ENCODE measurements at regions not wholly inside any gene's neighbourhood (a gene's known extent, or its start where the extent isn't known, plus 50 kb on each side); places are given as distances from the start of the nearest gene placed in this dataset.
"Not testable (repeated sequence)": the region's sequence is repeated elsewhere in the genome, so short reads cannot be mapped to it uniquely, and the experiment has no call there.

DNA sequence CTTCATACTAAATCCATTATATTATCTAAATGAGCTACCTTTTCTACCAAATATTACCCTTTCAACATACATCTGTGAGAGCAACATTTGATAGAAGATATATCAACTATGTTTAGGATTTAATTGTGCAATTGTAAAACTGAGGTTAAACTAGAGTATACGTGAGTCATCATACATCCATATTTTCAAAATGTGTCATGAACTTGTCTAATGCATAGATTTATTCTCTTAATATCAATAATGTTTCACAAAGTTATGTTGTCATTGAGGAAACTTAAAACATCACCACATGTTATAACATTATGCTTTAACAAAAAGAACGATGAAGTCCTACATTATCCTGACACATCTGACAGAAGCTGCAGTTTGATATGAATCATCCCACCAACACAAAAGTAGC lies 645.5 kb upstream of the NOVA1 start:
- no peak for DNase-seq (ENCODE audit: low read depth)

DNA sequence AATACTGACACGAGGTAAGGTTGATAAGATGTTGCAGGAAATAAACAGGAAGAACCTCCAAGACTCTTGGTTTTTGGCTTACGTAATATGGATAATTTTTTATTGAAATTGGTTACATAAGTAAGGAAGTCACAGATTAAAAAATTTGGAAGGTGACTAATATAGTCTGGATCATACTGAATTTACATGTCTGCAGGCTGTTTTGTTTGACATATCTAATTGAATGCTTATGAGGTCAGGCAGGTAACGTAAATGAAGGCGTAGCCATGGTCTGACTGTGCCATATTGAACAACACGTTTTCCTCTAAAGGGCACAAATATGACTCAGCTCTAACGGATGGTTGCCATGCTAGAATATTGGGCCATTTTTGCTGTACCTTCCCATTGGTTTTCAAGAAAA lies 648.1 kb upstream of the NOVA1 start:
- DNase-seq (ENCODE audit: low read depth), result no peak

DNA sequence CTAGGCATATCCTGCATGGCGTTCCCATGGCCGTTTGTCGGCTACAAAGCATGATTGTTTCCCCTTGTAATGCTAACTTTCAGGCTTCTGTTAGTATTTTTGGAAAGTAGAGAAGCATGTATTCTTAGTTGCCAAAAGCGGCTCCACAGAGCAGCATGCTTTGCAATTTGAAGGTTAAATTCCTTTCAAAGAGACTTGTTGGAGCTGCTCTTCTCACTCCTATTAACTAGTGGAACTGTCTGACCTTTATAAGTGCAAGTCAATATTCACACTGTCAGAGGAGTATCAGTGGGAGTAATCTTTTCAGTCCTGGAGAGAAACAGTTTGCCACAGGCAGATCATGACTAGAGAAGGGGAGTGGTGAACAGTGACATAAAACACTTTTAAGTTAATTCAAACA lies 656.1 kb upstream of the NOVA1 start:
- DNase-seq (ENCODE audit: low read depth), result no peak

DNA sequence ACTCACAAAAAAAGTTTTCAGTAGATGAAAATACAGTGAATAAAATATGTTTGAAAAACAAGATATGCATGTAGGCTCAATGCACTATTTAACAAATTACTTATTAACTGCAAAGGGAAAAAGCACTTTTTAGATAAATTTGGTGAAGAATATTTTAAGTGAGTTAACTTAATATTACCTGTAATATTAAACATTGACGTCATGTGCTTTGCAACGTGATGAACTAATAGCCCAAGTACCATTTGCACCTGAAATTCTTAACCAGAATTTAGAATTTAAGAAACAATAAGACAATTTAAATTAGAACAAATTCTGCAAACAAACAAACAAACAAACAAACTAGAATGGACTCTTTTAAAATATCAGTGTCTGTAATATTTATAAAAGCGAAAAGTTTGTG lies 659.0 kb upstream of the NOVA1 start:
- DNase-seq (ENCODE audit: low read depth), result no peak

DNA sequence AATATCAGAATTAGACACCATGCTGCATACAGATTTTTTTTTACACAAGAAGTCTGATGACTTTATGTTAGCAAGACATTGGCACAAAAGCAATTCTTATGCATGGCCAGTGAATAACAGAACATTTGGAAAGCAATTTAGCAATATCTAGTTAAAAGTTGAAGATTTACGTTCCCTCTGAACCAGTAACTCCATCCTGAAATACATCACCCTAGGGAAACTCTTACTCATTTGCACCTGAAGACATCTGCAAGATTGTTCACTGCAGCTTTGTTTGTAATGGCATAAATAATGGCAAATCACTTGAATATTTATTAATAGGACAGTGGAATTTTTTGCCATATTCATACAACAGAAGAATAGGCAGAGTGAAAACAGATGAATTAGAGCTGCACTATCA lies 670.0 kb upstream of the NOVA1 start:
- DNase-seq (ENCODE audit: low read depth), result no peak

DNA sequence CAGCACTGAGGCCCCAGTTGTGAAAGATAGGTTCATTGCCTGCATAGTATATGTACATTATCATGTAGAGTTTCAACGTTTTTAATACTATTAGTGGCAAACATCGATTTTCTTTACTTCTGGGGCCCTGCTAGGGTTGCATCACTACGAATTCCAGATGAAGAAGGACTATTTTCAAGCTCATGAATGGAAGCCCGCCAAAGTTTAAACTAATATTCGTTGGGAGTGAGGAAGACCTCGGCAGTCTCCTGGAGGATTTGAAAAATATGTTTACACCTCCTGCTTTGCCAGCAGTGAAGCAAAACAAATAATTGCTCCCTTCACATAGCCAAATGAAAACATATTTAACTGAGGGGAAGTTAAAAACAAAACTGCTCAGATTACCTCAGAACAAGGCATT lies 672.9 kb upstream of the NOVA1 start:
- no peak for DNase-seq (ENCODE audit: low read depth)

DNA sequence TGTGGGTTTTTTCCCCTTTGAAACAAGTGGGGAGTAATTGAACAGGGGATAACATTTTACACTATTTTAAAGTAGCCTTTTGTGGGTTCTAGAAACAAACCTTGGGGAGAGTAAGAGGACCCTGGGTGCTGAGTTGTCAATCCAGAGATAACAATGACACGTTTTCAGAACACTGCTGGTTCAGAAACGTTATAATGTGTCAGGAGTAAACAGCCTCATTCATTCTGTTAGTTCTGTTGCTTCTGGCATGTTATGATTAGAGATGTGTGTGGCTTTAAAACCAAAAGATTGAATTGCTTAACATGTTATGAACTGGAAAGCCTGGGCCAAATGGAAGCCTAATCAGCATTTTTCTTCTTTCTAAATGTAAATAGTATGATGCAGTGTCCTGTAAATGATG lies 680.5 kb upstream of the NOVA1 start:
- DNase-seq (ENCODE audit: low read depth), result no peak

DNA sequence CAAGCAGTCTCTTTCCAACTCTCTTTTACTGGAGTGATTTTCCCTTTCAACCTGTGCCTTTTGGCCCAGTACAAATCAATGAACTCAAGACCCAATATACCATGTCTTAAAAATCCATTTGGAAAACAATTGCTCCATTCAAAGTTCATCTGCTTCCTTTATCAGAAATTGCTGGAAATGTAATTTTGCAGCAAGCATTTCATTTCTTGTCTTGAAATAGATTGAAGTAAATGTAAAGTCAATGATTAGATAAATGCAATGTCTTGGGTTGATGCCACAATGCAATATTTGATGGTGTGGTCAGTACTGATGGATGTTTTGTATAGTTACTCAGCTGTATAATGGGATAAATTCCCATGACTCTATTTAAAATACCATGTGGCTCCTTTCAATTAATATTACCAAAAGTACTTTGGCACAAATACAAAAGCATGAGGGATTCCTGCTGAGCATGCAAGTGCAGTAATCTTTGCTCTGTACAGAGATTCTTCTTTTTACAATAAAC lies 707.7 kb upstream of the NOVA1 start:
- DNase-seq (ENCODE audit: low read depth), result no peak

DNA sequence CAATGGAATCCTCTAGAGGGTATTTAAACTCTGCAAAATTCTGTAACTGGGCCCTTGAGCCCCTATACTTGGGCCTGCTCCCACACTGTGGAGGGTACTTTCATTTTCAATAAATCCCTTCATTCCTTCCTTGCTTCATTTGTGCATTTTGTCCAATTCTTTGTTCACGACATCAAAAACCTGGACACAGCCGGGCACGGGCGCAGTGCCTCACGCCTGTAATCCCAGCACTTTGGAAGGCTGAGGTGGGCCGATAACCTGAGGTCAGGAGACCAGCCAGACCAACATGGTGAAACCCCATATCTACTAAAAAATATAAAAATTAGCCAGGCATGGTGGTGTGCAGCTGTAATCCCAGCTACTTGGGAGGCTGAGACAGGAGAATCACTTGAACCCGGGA lies 714.9 kb upstream of the NOVA1 start:
- DNase-seq (ENCODE audit: low read depth), result not testable (repeated sequence)

DNA sequence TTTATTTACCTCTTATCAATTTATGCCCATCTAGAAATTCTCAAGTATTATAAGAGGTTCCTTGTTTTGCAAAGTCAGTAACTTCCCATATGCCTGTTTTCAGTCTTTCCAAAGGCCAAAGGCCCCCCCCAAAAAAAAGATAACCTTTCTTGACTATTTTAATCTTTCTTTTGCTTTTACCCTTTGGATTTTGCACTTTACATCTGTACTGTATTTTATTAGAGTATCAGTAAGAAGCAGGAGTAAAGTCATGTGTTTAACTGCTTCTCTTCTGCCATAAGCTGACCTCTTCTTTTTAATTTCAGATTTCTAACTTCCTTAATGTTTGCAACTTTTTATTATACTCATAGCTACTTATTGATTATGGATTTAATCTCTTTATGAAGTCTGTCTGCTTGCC lies 716.4 kb upstream of the NOVA1 start:
- DNase-seq (ENCODE audit: low read depth), result no peak

DNA sequence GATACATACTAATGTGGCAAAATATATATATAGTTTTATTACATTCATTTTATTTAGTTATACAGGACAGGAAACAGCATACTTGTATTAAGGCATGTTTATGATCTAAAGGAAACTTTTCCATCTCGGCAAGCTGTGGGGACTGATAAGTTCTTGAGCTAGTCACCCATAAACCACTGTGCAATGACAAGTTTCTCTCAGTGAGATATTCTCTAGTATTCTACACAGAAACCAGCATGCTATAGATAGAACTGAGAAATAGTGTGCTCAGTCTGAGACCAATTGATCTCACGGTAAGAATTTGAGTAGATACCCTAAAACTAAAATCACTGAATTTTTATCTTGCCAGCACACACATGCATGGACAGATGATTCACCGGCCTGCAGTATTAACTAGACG lies 717.6 kb upstream of the NOVA1 start:
- DNase-seq (ENCODE audit: low read depth), result no peak

DNA sequence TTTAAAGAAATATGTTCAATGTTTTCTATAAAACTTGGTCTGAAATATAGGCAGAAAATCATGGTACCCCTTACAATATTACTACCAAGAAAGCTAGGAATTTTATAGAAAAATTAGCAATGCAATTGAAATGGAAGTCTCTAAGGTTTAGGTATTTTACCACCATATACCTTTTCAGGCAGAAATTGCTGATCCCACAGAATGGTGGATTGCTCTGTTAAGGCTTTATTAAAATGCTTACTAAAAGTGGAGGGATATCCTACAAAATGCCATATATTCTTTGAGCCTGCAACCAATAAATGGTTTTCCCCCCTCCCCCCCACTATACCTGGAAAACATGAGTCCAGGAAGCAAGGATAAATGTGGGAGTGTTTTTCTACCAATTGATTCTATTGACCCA lies 718.1 kb upstream of the NOVA1 start:
- DNase-seq (ENCODE audit: low read depth), result no peak

DNA sequence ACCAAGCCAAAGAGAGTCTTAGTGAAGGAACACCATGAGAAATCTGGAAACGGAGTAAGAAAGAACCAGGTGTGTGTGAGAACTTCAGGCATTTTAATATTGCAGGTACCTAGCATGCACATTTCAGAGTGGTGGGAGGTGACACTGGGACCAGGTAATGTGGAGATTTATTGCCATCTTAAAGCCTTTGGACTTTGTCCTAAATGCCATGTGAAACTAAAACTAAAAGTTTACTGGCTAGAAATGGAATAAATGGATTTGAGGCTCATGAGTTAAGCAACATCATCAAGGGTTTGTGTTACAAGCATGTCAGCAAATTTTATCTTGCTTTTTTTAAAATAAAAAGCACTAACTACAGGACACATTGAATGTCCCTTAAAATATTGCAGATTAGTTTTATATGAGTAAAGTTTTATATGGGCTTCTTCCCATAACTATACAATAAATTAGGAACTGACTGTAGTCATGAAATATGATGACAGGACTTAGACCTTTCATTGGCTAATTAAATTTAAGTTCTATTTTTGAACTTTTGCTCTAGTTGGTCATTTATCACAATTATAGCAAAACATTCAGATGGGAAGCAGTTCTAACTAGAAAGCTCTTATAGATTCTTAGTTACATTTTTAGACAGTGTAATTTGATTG lies 721.1 kb upstream of the NOVA1 start:
- DNase-seq (ENCODE audit: low read depth), result no peak

DNA sequence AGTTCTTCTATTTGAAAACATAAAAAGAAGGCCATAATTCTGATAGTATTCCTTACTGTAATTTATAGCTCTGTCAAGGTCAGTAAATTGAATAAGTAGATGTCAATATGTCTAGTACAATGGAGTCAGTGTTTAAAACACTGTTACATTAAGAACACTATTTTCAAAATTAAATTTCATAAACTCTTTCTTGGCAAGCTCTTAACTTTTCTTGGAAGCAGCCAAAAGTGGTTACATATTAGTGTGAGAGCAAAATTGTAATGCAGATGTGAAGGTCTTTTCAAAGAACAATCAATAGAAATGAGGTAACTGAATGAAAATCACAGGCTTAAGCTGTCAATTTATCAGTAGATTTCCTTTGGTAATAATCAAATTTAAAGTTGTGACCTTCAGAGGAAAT lies 722.4 kb upstream of the NOVA1 start:
- DNase-seq (ENCODE audit: low read depth), result no peak

DNA sequence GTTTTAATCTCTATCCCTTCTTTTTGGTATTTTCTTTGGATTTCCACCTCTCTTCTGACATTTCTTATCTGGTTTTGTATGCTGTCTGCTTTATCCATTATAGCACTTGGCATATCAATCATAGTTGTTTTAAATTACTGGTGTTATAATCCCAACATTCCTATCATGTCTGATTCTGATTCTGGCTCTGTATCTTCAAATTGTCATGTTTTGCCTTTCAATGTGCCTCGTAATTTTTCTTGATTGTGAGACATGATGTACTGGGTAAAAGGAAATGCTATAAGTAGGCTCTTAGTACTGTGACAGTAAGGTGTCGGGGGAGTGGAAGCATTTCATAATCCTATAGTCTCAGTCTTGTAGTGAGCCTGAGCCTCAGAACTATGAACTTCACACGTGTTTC lies 729.3 kb upstream of the NOVA1 start:
- DNase-seq (ENCODE audit: low read depth), result no peak

DNA sequence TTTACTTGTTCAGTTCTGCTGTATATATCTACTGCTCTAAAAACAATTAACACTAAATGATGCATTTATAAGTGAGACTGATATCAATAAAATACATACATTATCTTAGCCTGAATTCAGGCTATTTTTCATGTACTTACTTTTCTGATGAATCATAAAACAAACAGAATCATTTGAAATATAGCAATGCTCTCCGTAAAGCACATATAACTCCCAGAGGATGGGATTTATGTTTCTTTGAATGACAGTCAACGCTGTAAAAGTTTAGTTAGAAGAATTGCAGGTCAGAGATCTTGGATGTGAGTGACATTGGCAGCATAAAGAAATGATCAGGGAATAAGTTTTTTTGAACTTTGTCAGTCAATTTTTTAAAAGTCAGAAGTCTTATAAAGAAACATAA lies 740.2 kb upstream of the NOVA1 start:
- DNase-seq (ENCODE audit: low read depth), result no peak

DNA sequence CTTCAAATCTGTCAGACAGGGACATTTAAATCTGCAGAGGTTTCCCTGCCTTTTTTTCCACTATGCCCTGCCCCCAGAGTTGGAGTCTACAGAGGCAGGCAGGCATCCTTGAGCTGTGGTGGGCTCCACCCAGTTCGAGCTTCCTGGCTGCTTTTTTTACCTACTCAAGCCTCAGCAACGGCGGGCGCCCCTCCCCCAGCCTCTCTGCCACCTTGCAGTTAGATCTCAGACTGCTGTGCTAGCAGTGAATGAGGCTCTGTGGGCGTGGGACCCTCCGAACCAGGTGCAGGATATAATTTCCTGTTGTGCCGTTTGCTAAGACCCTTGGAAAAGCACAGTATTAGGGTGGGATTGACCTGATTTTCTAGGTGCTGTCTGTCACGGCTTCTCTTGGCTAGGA lies 765.2 kb upstream of the NOVA1 start:
- DNase-seq (ENCODE audit: low read depth), result not testable (repeated sequence)

DNA sequence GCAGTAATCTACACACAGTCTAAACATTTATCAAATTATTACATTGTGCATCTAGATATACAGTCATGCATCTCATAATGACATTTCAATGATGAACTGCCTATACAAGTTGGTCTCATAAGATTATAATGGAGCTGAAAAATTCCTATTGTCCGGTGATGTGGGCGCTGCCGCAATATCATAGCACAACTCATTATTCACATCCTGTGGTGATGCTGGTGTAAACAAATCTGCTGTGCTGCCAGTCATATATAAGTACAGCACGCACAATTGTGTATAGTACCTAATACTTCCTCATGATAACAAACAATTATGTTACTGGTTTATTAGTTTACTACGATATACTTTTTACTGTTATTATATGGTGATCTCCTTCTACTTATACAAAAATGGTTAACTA lies 768.8 kb upstream of the NOVA1 start:
- no peak for DNase-seq (ENCODE audit: low read depth)

DNA sequence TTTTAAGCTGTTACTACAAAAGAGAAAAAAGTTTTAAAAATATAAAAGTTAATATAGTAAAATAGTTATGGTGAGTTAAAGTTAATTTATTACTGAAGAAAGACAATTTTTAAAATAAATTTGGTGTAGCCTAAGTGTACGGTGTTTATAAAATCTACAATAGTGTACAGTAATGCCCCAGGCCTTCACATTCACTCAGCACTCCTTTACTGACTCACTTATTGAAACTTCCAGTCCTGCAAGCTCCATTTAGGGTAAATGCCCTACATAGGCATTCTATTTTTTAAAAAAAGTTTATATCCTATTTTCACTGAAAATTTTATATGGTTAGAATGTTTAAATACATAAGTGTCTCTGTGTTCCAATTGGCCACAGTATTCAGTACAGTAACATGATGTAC lies 769.5 kb upstream of the NOVA1 start:
- DNase-seq (ENCODE audit: low read depth), result no peak

DNA sequence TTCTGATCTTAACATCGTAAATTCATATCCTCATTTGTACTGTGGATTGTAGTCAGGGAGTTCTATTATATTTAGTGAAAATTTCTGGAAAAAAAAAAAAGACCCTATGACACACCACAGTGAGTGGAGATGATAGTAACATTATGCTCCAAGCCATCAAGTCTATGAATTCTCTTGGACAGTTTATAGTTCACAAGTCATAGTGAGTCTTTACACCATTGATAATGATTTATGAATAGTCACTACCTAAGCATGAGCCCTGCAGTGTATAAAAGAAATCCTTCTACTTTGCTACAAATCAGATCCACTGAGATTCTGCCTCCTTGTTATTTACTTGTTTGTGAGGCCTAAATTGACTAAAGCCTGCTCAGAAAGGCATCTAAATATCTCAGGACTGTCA lies 772.2 kb upstream of the NOVA1 start:
- DNase-seq (ENCODE audit: low read depth), result no peak

DNA sequence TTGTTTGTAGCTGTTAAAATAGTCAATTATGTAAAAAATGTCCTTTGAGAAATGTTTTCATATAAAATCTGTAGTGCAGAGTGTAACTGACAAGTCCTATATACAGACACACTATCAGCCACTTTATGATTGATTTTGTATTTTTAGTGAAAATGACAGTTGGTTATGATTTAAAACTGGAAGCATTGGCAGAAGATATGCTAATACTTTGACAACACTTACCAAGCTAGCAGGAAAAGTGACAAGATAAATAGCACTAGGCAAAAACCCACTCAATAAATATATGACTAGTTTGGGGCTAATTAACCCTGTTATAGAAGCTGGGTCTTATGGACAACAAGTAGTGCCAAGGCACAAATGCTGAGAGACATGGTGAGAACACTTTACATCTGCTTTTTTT lies 772.9 kb upstream of the NOVA1 start:
- DNase-seq (ENCODE audit: low read depth), result no peak

DNA sequence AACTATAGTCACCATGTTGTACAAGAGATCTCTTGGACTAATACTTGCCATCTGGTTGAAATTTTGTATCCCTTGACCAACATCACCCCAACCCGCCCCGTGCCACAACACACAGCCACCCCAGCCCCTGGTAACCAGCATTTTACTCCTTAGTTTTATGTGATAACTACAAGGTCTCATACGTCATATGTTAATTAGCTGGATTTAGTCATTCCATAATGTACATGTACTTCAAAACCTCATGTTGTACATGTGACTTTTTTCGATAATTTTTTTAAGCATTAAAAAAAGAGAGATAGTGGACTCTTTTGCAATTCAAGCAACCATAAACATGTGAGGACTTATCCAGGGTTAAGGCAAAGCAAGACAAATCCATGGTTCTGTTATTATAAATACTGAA lies 773.4 kb upstream of the NOVA1 start:
- no peak for DNase-seq (ENCODE audit: low read depth)

DNA sequence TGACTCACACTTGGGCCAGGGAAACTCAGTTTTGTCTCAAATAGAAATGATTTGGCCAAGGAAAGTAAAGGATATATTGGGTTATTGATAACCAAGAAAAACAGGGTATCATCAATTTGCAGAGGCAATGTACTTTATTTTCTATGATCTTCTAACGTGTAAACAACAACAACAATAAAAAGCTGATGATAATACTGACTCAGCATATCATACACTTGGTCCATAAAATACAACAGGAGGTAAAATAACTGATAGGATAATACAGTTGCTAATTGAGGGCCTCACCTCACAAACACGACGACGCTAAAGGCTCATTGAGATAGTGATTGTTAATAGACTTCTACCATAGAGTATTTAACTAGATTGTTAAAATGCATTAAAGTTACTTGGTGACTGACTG lies 774.0 kb upstream of the NOVA1 start:
- DNase-seq (ENCODE audit: low read depth), result no peak

DNA sequence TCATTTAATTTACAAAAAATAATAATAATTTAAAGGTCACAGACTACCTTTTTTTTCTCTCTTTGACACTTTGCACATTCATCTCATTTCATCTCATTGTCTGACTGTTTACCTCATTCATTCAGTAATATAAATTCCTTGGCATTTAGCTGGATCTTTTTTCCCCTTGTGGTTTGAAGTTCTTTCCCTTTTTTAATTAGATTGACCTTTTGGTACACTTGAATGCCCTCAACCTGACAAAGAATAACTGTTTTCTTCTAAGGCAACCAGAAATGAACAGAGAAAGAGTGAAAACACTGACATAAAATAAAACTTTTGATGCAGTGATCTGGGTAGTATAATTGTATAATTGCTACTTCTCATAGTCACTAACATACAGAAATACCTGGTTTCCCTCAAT lies 774.9 kb upstream of the NOVA1 start:
- DNase-seq (ENCODE audit: low read depth), result no peak

DNA sequence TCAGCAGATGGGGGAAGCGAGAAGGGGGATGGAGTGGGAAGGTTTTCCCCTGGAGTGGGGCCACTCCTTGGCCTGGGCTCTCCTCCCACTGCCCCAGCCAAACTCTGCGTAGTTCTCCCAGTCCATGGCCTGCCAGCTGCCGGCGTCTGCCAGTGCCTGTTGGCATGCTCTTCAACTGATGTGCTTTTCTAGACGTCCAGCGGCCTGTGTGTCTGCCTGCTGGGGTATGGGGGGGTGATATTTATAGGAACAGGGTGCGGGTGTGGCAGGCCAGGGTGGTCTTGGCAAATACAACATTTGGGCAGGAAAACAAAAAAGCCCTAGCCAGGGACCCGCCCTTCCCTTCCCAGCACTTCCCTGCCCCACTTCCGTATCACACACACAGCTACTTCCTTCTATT lies 786.3 kb upstream of the NOVA1 start:
- no peak for DNase-seq (ENCODE audit: low read depth)
